GM21447 (cell line): ENCODE measurements at regions not wholly inside any gene's neighbourhood (a gene's known extent, or its start where the extent isn't known, plus 50 kb on each side); places are given as distances from the start of the nearest gene placed in this dataset.
"Not testable (repeated sequence)": the region's sequence is repeated elsewhere in the genome, so short reads cannot be mapped to it uniquely, and the experiment has no call there.

Experiments used
- ATAC-seq: cut with Tn5 transposase; IDR thresholded peaks from one replicate; pipeline ENCODE4 v1.9.1; 2021; ENCODE audit not compliant: unreplicated experiment

DNA sequence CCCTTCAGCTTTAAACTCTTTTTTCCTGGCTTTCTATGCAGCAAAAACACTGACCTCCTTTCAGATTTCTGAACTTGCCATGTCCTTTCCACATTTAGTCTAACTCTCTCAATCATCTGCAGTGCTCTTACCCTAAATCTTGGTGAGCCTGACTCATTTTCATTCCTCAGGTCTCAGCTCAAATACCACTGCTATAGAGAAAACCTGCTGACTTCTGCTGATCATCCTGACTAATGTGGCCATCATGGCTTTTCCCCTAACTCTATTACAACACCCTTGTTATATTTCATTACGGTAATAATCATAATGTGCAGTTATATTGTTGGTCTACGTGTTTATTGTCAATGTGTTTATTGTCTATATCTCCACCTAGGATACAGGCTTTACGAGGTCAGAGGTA, 207.3 kb upstream of the OR4E1 start:
- ATAC-seq: no peak

DNA sequence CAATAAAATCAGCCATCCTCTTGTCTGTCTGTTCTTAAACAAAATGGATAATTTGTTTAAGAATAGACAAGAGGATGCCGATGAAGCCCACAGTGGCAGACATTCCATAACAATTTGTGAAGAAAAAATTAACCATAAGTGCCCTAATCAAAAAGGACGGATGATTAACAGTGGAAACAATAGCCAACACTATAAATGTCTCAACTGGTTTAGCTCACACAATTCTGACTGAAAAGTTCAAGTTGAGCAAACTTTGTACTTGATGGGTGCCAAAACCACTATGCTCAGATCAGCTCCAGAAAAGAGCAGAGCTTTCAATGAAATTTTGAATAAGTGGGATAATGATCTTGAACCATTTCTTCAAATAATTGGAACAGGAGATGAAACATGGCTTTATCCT, 202.2 kb upstream of the OR4E1 start:
- ATAC-seq: no peak

DNA sequence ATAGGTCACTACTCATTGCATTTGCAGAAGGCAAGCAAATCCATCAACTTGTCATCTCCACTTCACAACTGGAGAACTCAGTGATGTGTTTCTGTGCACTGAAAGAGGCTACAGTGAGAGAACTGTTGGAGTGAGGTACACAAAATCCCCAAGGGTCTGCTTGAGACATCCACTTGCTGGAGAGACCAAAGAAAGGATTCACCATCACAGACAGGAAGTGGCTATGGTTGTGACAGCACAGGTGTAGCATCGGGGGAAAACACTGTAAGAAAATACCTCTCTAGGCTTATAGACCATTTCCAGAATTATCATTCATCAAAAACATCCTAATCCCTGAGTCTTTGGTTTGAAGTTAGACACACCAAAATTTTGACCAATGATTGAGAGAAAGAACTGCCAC, 201.3 kb upstream of the OR4E1 start:
- no peak for ATAC-seq

DNA sequence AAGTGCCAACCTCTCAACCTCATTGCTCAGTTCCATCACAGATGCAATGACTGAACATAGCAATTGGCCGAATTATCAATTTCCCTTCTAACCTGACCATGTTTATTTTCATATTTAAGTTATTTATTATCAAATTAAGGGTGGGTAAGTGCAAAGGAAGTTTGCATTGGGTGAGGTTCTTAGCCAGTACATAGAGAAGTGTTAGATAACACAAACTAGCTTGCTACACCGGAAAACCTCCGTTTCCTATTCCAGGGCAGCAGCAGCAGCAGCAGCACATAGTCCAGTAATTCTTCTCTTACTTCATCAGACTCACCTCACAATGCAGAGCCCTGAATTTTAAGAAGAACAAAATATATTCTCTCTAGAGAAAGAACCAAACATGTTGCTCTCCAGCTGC, 200.5 kb upstream of the OR4E1 start:
- no peak for ATAC-seq

DNA sequence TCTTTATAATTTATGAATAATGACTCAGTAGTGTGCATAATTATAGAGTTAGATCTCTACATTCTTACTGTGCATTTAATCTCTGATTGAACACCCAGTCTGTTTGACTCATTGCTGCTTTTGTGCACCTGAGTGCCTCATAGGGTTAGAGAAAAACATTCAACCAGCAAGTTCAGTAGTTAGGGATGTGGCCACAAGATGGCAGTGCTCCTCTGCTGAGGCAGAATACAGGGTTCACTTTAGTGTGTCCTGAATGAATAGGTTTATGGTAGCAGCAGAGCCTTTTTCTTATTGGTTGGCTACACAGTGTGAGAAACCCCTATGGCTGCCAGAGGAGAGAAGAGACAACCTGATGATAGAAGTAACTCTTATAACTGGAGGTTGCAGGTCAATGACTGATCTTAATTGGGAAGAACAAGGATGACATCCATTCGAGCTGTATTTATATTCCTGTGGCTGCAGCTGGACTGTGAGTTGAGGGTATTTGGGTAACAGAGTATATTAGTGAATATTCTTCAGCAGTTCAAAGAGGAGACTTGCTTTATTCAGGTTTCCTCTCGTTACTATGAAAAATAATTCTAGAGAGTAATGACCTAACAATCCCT, 194.9 kb upstream of the OR4E1 start:
- ATAC-seq: peak; percentile 66

- no peak for ATAC-seq
Observed at GRCh38 chr14:21867541-21867940, 193.9 kb upstream of the OR4E1 start.

- no peak for ATAC-seq
Observed at GRCh38 chr14:21866479-21866878, 192.9 kb upstream of the OR4E1 start.

DNA sequence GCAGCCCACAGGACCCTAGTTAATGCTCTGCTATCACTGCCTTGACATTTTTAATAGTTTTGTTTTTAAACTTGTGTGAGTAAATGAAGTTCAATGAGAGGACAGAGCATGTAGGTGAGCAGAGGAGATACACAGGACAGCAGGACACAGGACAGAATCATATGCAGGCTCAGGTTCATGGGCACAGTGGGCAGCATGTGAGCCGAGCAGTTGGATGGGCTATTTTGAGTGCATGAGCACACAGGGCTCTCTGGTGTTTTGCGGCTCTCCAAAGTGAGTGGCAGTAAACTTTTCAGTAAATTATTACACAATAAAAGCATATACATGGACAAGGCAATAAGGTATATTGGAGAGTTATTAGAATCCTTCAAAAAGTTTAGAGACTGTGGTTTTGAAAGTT, 189.7 kb upstream of the OR4E1 start:
- ATAC-seq: no peak

GRCh38 chr14:21861153-21861552, 187.5 kb upstream of the OR4E1 start:
- ATAC-seq: no peak

GRCh38 chr14:21860172-21860571, 186.6 kb upstream of the OR4E1 start:
- no peak for ATAC-seq

DNA sequence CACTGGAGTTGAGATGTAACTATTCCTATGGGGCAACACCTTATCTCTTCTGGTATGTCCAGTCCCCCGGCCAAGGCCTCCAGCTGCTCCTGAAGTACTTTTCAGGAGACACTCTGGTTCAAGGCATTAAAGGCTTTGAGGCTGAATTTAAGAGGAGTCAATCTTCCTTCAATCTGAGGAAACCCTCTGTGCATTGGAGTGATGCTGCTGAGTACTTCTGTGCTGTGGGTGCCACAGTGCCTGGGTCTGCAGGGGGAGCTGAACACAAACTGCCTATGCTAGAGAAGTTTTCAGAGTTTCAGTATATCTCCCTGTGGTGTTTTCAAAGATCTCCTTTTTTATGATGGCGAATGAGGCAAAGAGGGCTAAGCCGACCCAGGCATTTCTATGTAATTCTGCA, 179.2 kb upstream of the OR4E1 start:
- ATAC-seq: no peak

DNA sequence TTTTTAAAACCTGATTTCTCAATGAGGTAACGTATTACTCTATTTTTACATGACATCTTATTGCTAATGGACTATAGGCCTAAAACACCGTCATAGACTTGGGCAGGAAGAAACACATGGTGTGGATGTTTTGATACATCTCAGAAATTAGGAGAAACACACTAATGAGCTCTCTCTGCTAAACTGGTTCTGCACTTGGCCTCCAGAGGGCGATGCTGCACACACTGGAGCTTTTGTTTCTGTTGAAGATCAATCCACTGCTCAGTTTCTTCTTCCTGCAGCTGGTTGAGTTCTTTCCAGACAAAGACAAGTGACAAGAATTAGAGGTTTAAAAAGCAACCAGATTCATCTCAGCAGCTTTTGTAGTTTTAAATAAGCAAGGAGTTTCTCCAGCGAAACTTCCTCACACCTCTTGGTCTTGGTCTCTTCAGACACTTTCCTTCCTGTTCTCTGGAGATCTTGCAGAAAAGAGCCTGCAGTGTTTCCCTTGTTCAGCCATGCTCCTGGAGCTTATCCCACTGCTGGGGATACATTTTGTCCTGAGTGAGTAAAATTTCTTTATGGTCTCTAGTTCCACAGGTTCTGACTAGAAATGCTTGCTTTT, 178.5 kb upstream of the OR4E1 start:
- no peak for ATAC-seq

- ATAC-seq: not testable (repeated sequence)
Observed at GRCh38 chr14:21846902-21847301, 173.3 kb upstream of the OR4E1 start.

DNA sequence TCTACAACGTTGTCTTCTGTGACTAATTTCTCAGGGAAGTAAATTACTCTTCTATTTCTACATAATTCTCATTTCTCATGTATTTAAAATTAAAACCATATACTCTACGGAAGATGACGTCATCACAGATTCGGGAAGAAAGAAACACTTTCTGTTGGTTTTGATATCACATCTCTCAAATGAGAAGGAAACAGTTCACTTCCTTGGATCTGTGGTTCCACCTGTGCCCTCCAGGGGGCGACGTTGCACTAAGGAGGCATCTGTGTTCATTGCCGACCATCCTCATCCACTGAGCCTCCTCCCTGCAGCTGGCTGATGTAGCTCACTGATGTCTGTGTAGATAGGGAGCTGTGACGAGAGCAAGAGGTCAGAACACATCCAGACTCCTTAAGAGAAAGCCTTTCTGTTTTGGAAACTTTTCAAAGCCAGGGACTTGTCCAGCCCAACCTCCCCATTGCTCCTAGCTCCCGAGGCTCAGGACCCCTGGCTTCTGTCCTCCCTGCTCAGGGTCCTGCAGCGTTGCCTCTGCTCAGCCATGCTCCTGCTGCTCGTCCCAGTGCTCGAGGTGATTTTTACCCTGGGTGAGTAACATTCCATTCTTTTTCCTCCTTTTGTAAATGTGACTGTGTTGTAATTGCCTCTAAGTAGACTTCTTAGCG, 172.7 kb upstream of the OR4E1 start:
- no peak for ATAC-seq

GRCh38 chr14:21840765-21841164, 167.1 kb upstream of the OR4E1 start:
- ATAC-seq: no peak

DNA sequence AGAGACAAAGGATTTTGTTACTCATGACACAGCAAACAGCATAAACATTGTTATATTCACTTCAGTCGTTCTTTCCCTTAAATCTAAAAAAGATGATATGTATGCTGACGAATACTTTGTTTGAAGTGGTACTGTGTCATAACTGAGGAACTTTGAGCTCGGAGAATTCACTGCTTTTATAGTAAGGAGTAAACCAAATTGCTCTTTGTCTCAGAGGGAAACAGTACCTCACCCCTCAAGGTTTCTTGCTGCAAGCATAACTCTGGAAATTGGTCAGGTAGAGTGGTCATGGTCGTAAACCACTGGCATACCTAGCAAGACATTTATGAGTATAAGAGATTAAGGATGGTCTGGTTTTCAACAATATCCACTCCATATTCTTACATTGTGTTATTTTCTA, 160.2 kb upstream of the OR4E1 start:
- no peak for ATAC-seq

- ATAC-seq: no peak
Observed at GRCh38 chr14:21825845-21826244, 152.2 kb upstream of the OR4E1 start.

GRCh38 chr14:21825149-21825743, 151.6 kb upstream of the OR4E1 start:
- ATAC-seq: no peak

GRCh38 chr14:21822109-21822508, 148.5 kb upstream of the OR4E1 start:
- ATAC-seq: no peak

GRCh38 chr14:21820631-21821030, 147.0 kb upstream of the OR4E1 start:
- no peak for ATAC-seq

DNA sequence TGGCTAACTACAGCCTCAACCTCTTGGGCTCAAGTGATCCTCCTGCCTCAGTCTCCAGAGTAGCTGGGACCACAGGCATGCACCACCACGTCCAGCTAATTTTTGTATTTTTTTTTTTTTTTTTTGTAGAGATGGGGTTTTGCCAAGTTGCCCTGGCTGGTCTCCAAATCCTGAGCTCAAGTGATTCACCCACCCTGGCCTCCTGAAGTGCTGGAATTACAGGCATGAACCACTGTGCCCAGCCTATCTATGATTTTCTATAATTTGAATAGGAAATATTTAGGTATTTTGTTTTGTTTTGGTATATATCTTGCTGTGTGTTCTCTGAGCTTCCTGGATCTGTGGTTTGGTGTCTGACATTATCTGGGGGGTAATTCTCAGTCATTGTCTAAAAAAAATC, 146.3 kb upstream of the OR4E1 start:
- ATAC-seq: not testable (repeated sequence)

GRCh38 chr14:21817010-21817409, 143.4 kb upstream of the OR4E1 start:
- ATAC-seq: not testable (repeated sequence)
